Nephron progenitor cell (in vitro differentiated cells): ENCODE measurements at regions not wholly inside any gene's neighbourhood (a gene's known extent, or its start where the extent isn't known, plus 50 kb on each side); places are given as distances from the start of the nearest gene placed in this dataset.
A peak's percentile ranks its signal among the peaks of the same experiment; 100 is the strongest.

ENCODE experiments used
- DNase-seq: peaks from one replicate; pipeline ENCODE4 v3.0.0; 2021
- H3K27ac Mint-ChIP-seq: 2 replicates; pipeline ENCODE4 v1.8.0; 2021; ENCODE audit warnings: mild to moderate bottlenecking, moderate library complexity, mixed read lengths
- H3K27me3 Mint-ChIP-seq: 2 replicates; pipeline ENCODE4 v1.8.0; 2021; ENCODE audit warnings: mild to moderate bottlenecking, low read depth, mixed read lengths; ENCODE audit not compliant: poor library complexity
- H3K36me3 Mint-ChIP-seq: 2 replicates; pipeline ENCODE4 v1.8.0; 2021; ENCODE audit warnings: low read depth, mixed read lengths
- H3K4me1 Mint-ChIP-seq: 2 replicates; pipeline ENCODE4 v1.8.0; 2021; ENCODE audit warnings: mixed read lengths
- H3K4me3 Mint-ChIP-seq: 2 replicates; pipeline ENCODE4 v1.8.0; 2021; ENCODE audit warnings: mild to moderate bottlenecking, moderate library complexity, mixed read lengths
- H3K9me3 Mint-ChIP-seq: 2 replicates; pipeline ENCODE4 v1.8.0; 2021; ENCODE audit warnings: mild to moderate bottlenecking, moderate library complexity, mixed read lengths
- CTCF ChIP-seq: fragments of 200-600 bp; sonication (generic); IDR thresholded peaks from 2 replicates; pipeline ENCODE4 v1.5.0; 2021; ENCODE audit warnings: antibody characterized with exemption

GRCh38 chr10:78489034-78489433 is 455.4 kb downstream of the RPS24 start:
- no peak for DNase-seq
- no peak for TF ChIP-seq CTCF
- no peak overlapping the region for H3K27ac Mint-ChIP-seq
- peaks cover 27% of the 10 kb centered on the region for H3K36me3 Mint-ChIP-seq
- H3K4me3 Mint-ChIP-seq, result no peak overlapping the region
- no peaks in the 10 kb centered on the region for H3K4me1 Mint-ChIP-seq
- H3K27me3 Mint-ChIP-seq, result peaks cover 10% of the 10 kb centered on the region
- peaks cover 51% of the 10 kb centered on the region for H3K9me3 Mint-ChIP-seq

- peaks cover 31% of the 10 kb centered on the region for H3K36me3 Mint-ChIP-seq
- H3K9me3 Mint-ChIP-seq, result peaks cover 66% of the 10 kb centered on the region
- TF ChIP-seq CTCF, result no peak
- H3K4me1 Mint-ChIP-seq, result no peaks in the 10 kb centered on the region
- H3K27ac Mint-ChIP-seq, result no peak overlapping the region
- H3K27me3 Mint-ChIP-seq, result peaks cover 6% of the 10 kb centered on the region
- no peak for DNase-seq
- H3K4me3 Mint-ChIP-seq, result no peak overlapping the region
Measured at GRCh38 chr10:78491812-78492211, 458.1 kb downstream of the RPS24 start.

- no peak for DNase-seq
- peaks cover 5% of the 10 kb centered on the region for H3K27me3 Mint-ChIP-seq
- no peak overlapping the region for H3K27ac Mint-ChIP-seq
- H3K4me1 Mint-ChIP-seq, result no peaks in the 10 kb centered on the region
- H3K36me3 Mint-ChIP-seq, result peaks cover 31% of the 10 kb centered on the region
- peaks cover 66% of the 10 kb centered on the region for H3K9me3 Mint-ChIP-seq
- no peak overlapping the region for H3K4me3 Mint-ChIP-seq
- no peak for TF ChIP-seq CTCF
Measured at GRCh38 chr10:78492424-78492823, 458.8 kb downstream of the RPS24 start.

- no peaks in the 10 kb centered on the region for H3K4me1 Mint-ChIP-seq
- no peak overlapping the region for H3K27ac Mint-ChIP-seq
- no peak overlapping the region for H3K4me3 Mint-ChIP-seq
- TF ChIP-seq CTCF, result no peak
- peaks cover 56% of the 10 kb centered on the region for H3K9me3 Mint-ChIP-seq
- DNase-seq, result no peak
- H3K36me3 Mint-ChIP-seq, result peaks cover 23% of the 10 kb centered on the region
- H3K27me3 Mint-ChIP-seq, result peaks cover 5% of the 10 kb centered on the region
Measured at GRCh38 chr10:78494179-78494578, 460.5 kb downstream of the RPS24 start.

GRCh38 chr10:78502210-78502936 is 468.7 kb downstream of the RPS24 start:
- H3K36me3 Mint-ChIP-seq, result no peaks in the 10 kb centered on the region
- H3K9me3 Mint-ChIP-seq, result no peaks in the 10 kb centered on the region
- no peaks in the 10 kb centered on the region for H3K27me3 Mint-ChIP-seq
- DNase-seq, result no peak
- H3K4me3 Mint-ChIP-seq, result no peak overlapping the region
- no peak for TF ChIP-seq CTCF
- peaks cover 24% of the 10 kb centered on the region for H3K4me1 Mint-ChIP-seq
- peak overlapping the region; percentile 12 for H3K27ac Mint-ChIP-seq

- Mint-ChIP-seq H3K27me3 (no peaks in the 10 kb centered on the region), H3K36me3 (no peaks in the 10 kb centered on the region), H3K4me3 (no peak overlapping the region), H3K4me1 (peaks cover 28% of the 10 kb centered on the region), H3K27ac (no peak overlapping the region), H3K9me3 (no peaks in the 10 kb centered on the region)
- no peak for DNase-seq
- no peak for TF ChIP-seq CTCF
Measured at GRCh38 chr10:78504181-78504580, 470.5 kb downstream of the RPS24 start.
